GM12874 (cell line): ENCODE measurements at regions not wholly inside any gene's neighbourhood (a gene's known extent, or its start where the extent isn't known, plus 50 kb on each side); places are given as distances from the start of the nearest gene placed in this dataset.

ENCODE experiments used
- CTCF ChIP-seq: IDR thresholded peaks from 2 replicates; pipeline ENCODE4 v1.5.1; 2011; ENCODE audit warnings: low read depth, mild to moderate bottlenecking, control low read depth, low read length, moderate library complexity; ENCODE audit not compliant: insufficient read depth

- TF ChIP-seq CTCF: no peak
Measured at GRCh38 chr2:19207452-19207851, 151.0 kb downstream of the OSR1 start.

GRCh38 chr2:19205983-19206533 lies 152.4 kb downstream of the OSR1 start:
- TF ChIP-seq CTCF: no peak

DNA sequence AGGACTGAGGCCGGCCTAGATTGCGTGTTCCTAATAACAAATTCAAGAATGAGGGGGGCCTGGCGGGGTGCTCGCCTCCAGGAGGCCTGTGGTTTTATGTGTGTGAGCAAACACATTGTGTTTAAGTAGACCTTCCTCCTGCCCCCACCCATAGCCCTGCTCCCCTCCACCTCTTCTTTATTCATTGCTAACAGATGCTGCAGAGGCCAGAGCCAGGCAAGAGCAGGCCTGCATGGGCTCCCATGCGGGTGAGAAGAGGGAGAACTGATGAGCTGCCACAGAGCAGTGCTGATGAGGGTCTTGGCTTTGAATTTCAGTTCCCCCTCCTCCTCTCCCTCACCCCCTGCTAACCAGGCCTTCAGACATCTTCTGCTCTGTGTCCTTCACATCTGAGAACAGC lies 154.6 kb downstream of the OSR1 start:
- no peak for TF ChIP-seq CTCF

GRCh38 chr2:19201911-19202462 lies 156.4 kb downstream of the OSR1 start:
- no peak for TF ChIP-seq CTCF

GRCh38 chr2:19198381-19198780 lies 160.0 kb downstream of the OSR1 start:
- TF ChIP-seq CTCF: no peak

GRCh38 chr2:19195661-19196060 lies 162.8 kb downstream of the OSR1 start:
- TF ChIP-seq CTCF: no peak

DNA sequence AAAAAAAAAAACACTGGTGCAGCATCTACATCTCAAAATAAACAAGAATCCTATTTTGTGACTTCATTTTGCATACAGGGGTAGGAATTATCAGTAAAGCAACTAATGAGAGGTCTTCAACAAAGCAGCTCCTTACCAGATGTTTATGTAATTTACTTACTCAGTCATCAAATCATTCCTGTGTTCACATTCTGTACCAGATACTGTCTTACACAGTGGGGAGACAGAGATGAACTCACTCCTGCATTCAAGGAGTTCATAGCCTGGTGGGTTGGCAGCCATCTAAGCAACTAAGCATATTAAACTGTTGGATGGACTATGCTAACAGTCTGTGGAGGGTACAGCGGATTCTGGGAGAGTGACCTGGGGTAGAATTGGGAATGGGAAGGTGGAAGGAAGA lies 169.0 kb downstream of the OSR1 start:
- no peak for TF ChIP-seq CTCF
